ENCODE measurements at regions not wholly inside any gene's neighbourhood (a gene's known extent, or its start where the extent isn't known, plus 50 kb on each side); places are given as distances from the start of the nearest gene placed in this dataset.

DNA sequence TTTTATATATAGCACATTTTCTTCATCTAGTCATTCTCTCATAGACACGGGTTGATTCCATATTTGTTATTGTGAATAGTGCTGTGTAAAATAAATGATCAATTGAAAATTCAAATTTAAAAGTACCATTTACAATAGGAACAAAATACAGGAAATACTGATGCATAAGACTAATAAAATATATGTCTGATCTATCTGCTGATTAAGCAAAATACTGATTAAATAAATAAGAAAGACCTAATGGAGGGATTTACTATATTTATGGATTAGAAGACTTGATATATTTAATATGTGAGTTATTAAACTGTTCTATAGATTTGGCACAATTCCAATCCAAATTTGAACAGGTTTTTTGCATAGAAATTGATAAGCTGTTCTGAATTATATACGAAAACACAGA is 1044.8 kb upstream of the ADGRL2 start:
- H3K27me3 Mint-ChIP-seq (ENCODE audit: insufficient read depth), result no peaks in the 10 kb centered on the region
- H3K27ac Mint-ChIP-seq, result no peak overlapping the region
- TF ChIP-seq CTCF (conservative IDR thresholded peaks at IDR 0.05), result no peak
- no peaks in the 10 kb centered on the region for H3K36me3 ChIP-seq (ENCODE audit: control insufficient read depth, insufficient read depth, low read length)
- DNase-seq, result no peak
- peaks cover 4% of the 10 kb centered on the region for H3K9me3 ChIP-seq (ENCODE audit: control insufficient read depth, low read length)
- peaks cover 2% of the 10 kb centered on the region for H3K36me3 Mint-ChIP-seq (ENCODE audit: low read depth)
- 100% methylated on average over 1 of the region's 2 CpGs; no CpG with 5 or more reads in 1 of the 2 experiments for WGBS, 2 experiments (ENCODE audit: insufficient coverage in 1 of 2, insufficient read length in 1 of 2)
- peaks cover 4% of the 10 kb centered on the region for H3K9me3 Mint-ChIP-seq
- no peak overlapping the region for H3K27ac ChIP-seq (ENCODE audit: low read depth, low read length)
- no peak overlapping the region for H3K4me3 ChIP-seq (ENCODE audit: low read length)
- no peaks in the 10 kb centered on the region for H3K4me1 ChIP-seq (ENCODE audit: control insufficient read depth, insufficient read depth, low read length)
- H3K4me3 Mint-ChIP-seq, result no peak overlapping the region
- H3K4me1 Mint-ChIP-seq, result no peaks in the 10 kb centered on the region
- H3K27me3 ChIP-seq (ENCODE audit: control insufficient read depth, insufficient read depth, low read length, poor library complexity, severe bottlenecking), result no peaks in the 10 kb centered on the region
- H3K9ac ChIP-seq (ENCODE audit: extremely low read depth, low read length, poor library complexity, severe bottlenecking), result no peak overlapping the region

DNA sequence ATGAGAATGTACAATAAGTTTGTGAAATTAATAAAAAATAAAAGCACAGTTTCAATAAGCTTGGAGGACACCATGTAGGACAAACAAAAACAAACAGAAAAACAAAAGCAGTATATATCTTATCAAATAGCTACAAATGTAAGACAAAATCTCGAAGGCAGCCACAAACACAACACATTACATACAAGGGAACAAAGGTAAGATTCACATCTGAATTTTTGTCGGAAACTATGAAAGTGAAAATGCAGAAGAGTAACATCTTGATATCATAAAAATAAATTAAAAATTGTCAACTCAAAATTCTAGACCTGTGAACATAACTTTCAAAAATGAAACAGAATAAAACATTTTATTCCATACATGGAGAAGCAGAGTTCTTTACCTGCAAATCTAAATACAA is 1049.5 kb upstream of the ADGRL2 start:
- 80% methylated on average over 1 of the region's 2 CpGs; no CpG with 5 or more reads in 1 of the 2 experiments for WGBS, 2 experiments (ENCODE audit: insufficient coverage in 1 of 2, insufficient read length in 1 of 2)
- no peaks in the 10 kb centered on the region for H3K27me3 ChIP-seq (ENCODE audit: control insufficient read depth, insufficient read depth, low read length, poor library complexity, severe bottlenecking)

DNA sequence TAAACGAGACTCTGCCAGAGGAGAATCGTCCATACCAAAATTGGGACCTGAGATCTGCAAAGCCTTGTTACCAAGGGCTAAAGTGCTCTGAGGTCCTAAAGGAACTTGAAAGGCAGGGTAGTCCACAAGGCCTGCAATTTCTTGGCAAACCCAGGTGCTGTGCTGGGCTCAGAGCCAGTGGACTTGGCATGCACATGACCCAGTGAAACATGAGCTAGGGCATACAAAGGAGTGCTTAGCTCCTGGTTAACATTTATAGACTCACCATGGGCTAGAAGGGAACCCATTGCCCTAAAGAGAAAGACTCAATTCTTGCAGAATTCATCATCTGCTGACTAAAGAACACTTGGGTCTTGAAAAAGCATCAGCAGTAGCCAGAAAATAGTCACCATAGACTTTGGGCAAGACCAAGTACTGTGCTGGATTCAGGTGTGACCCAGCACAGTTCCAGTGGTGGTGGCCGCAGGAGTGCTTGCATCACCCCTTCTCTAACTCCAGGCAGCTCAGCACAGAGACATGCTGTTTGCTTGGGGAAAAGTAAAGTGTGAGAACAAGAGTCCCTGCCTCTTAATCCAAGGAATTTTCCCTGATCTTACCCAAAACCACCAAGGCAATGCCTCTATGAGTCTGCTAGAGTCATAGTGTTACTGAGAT is 1069.4 kb upstream of the ADGRL2 start:
- Histone ChIP-seq H3K27ac (ENCODE audit: low read depth, low read length) (no peak overlapping the region), H3K9me3 (ENCODE audit: control insufficient read depth, low read length) (peaks cover 4% of the 10 kb centered on the region), H3K27me3 (ENCODE audit: control insufficient read depth, insufficient read depth, low read length, poor library complexity, severe bottlenecking) (no peaks in the 10 kb centered on the region), H3K4me3 (ENCODE audit: low read length) (no peak overlapping the region), H3K9ac (ENCODE audit: extremely low read depth, low read length, poor library complexity, severe bottlenecking) (no peak overlapping the region), H3K4me1 (ENCODE audit: control insufficient read depth, insufficient read depth, low read length) (no peaks in the 10 kb centered on the region), H3K36me3 (ENCODE audit: control insufficient read depth, insufficient read depth, low read length) (no peaks in the 10 kb centered on the region)
- Mint-ChIP-seq H3K4me1 (peaks cover 2% of the 10 kb centered on the region), H3K27me3 (ENCODE audit: insufficient read depth) (no peaks in the 10 kb centered on the region), H3K36me3 (ENCODE audit: low read depth) (no peaks in the 10 kb centered on the region), H3K4me3 (no peak overlapping the region), H3K27ac (no peak overlapping the region), H3K9me3 (peaks cover 5% of the 10 kb centered on the region)
- no peak for TF ChIP-seq CTCF (conservative IDR thresholded peaks at IDR 0.05)
- no peak for DNase-seq
- 93 to 100% methylated on average over 3 of the region's 3 CpGs for WGBS, 2 experiments (ENCODE audit: insufficient coverage in 1 of 2, insufficient read length in 1 of 2)

More for the DNA sequence above, 1049.5 kb upstream of the ADGRL2 start:
- H3K4me1 ChIP-seq (ENCODE audit: control insufficient read depth, insufficient read depth, low read length), result no peaks in the 10 kb centered on the region
- no peak overlapping the region for H3K9ac ChIP-seq (ENCODE audit: extremely low read depth, low read length, poor library complexity, severe bottlenecking)
- H3K27ac Mint-ChIP-seq, result no peak overlapping the region
- DNase-seq, result no peak
- no peak for TF ChIP-seq CTCF (conservative IDR thresholded peaks at IDR 0.05)
- no peak overlapping the region for H3K4me3 ChIP-seq (ENCODE audit: low read length)
- no peak overlapping the region for H3K4me3 Mint-ChIP-seq
- H3K9me3 Mint-ChIP-seq, result peaks cover 9% of the 10 kb centered on the region
- no peak overlapping the region for H3K27ac ChIP-seq (ENCODE audit: low read depth, low read length)
- H3K4me1 Mint-ChIP-seq, result no peaks in the 10 kb centered on the region
- H3K27me3 Mint-ChIP-seq (ENCODE audit: insufficient read depth), result no peaks in the 10 kb centered on the region
- H3K9me3 ChIP-seq (ENCODE audit: control insufficient read depth, low read length), result peaks cover 4% of the 10 kb centered on the region
- H3K36me3 ChIP-seq (ENCODE audit: control insufficient read depth, insufficient read depth, low read length), result no peaks in the 10 kb centered on the region
- H3K36me3 Mint-ChIP-seq (ENCODE audit: low read depth), result peaks cover 2% of the 10 kb centered on the region

Data from endodermal cell (in vitro differentiated cells).